GM13977 (cell line): ENCODE measurements at regions not wholly inside any gene's neighbourhood (a gene's known extent, or its start where the extent isn't known, plus 50 kb on each side); places are given as distances from the start of the nearest gene placed in this dataset.
"Not testable (repeated sequence)": the region's sequence is repeated elsewhere in the genome, so short reads cannot be mapped to it uniquely, and the experiment has no call there.

Experiments
- DNase-seq: peaks from one replicate; pipeline ENCODE4 v3.0.0; 2012; ENCODE audit warnings: low spot score
- in situ Hi-C: fragments of 300-500 bp; cut with MboI; formaldehyde crosslinking; loops from one replicate; pipeline ENCODE4 v1.12.0; 2022; ENCODE audit warnings: low sequenced_read_pairs, low pct_unique_long_range_greater_than_20kb, mixed read lengths, inconsistent platforms; ENCODE audit not compliant: unreplicated experiment
- TF ChIP-seq, protein P1 (sequence below): IDR thresholded peaks from 2 replicates; pipeline ENCODE4 v1.5.1; 2012; ENCODE audit warnings: mild to moderate bottlenecking, control low read depth; ENCODE audit not compliant: insufficient read depth; ENCODE audit errors: extremely low read depth, missing control alignments

- no peak for DNase-seq
- TF ChIP-seq, protein P1, sequence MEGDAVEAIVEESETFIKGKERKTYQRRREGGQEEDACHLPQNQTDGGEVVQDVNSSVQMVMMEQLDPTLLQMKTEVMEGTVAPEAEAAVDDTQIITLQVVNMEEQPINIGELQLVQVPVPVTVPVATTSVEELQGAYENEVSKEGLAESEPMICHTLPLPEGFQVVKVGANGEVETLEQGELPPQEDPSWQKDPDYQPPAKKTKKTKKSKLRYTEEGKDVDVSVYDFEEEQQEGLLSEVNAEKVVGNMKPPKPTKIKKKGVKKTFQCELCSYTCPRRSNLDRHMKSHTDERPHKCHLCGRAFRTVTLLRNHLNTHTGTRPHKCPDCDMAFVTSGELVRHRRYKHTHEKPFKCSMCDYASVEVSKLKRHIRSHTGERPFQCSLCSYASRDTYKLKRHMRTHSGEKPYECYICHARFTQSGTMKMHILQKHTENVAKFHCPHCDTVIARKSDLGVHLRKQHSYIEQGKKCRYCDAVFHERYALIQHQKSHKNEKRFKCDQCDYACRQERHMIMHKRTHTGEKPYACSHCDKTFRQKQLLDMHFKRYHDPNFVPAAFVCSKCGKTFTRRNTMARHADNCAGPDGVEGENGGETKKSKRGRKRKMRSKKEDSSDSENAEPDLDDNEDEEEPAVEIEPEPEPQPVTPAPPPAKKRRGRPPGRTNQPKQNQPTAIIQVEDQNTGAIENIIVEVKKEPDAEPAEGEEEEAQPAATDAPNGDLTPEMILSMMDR = no peak
- in situ Hi-C loops = no loop called here
These were observed 484.6 kb upstream of the TLE4 start for GRCh38 chr9:79087133-79087532.

GRCh38 chr9:79089054-79089560, 482.7 kb upstream of the TLE4 start:
- in situ Hi-C loops = no loop called here
- TF ChIP-seq, protein P1 = no peak
- DNase-seq = no peak

DNA sequence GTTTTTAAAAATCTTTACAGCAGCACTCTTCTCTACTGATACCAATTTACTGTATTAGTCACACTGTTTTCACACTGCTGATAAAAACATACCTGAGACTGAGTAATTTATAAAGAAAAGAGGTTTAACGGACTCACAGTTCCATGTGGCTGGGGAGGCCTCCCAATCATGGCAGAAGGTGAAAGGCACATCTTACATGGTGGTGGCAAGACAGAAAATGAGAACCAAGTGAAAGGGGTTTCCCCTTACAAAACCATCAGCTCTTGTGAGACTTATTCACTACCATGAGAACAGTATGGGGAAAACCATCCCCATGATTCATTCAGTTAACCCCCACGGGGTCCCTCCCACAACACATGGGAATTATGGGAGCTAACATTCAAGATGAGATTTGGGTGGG, 481.9 kb upstream of the TLE4 start:
- DNase-seq, in situ Hi-C loops: not testable (repeated sequence)

GRCh38 chr9:79103257-79103656, 468.5 kb upstream of the TLE4 start:
- in situ Hi-C loops, DNase-seq: not testable (repeated sequence)

GRCh38 chr9:79104216-79104615, 467.5 kb upstream of the TLE4 start:
- TF ChIP-seq, protein P1 = no peak
- DNase-seq = no peak
- in situ Hi-C loops = no loop called here

DNA sequence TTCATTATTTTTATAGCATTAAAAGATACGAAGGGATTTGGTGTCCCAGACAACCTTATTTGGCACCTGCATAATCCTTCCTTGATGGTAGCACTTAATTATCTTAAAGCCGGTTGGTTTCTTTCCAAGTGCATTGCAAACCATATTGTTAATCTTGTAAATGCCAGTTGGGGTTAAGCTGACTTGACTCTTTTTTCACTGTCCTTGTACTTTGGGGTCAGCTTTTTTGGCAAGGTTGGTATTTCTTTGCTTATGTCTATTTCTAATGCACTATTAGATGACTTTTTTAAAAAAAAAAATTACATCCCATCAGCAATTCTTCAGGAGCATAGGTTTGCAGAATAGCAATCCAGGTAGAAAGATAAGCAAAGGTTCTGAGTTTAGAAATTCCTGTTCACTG, 466.8 kb upstream of the TLE4 start:
- no peak for DNase-seq
- TF ChIP-seq, protein P1 = no peak
- in situ Hi-C loops = no loop called here

DNA sequence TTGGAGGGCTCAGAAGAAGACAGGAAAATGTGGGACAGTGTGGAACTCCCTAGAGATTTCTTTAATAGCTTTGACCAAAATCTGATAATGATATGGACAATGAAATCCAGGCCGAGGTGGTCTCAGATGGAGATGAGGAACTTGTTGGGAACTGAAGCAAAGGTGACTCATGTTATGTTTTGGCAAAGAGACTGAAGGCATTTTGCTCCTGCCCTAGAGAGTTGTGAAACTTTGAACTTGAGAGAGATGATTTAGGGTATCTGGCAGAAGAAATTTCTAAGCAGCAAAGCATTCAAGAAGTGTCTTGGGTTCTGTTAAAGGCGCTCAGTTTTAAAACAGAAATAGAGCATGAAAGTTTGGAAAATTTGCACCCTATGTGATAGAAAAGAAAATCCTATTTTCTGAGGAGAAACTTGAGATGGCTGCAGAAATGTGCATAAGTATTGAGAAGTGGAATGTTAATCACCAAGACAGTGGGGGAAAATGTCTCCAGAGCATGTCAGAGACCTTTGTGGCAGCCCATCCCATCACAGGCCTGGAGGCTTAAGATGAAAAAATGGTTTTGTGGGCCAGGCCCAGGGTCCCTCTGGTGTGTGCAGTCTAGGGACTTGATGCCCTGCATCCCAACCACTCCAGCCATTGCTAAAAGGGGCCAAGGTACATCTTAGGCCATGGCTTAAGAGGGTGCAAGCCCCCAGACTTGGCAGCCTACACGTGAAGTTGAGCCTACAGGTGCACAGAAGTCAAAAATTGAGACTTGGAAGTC, 463.7 kb upstream of the TLE4 start:
- TF ChIP-seq, protein P1 = no peak
- no peak for DNase-seq
- in situ Hi-C loops = no loop called here

- no peak for DNase-seq
- in situ Hi-C loops = no loop called here
- TF ChIP-seq, protein P1 = no peak
These were observed 460.1 kb upstream of the TLE4 start for GRCh38 chr9:79111653-79112052.
